ENCODE measurements at regions not wholly inside any gene's neighbourhood (a gene's known extent, or its start where the extent isn't known, plus 50 kb on each side); places are given as distances from the start of the nearest gene placed in this dataset.
A peak's percentile ranks its signal among the peaks of the same experiment; 100 is the strongest.
"Not testable (repeated sequence)": the region's sequence is repeated elsewhere in the genome, so short reads cannot be mapped to it uniquely, and the experiment has no call there.

GRCh38 chr9:129549684-129550083 lies 71.2 kb downstream of the C9orf50 start:
- intact Hi-C loops (cut with DNase I): no loop called here
- no peak overlapping the region for H3K4me3 ChIP-seq
- ATAC-seq (peak; percentile 29), DNase-seq (peak in 1 of 4 donors; percentile 24)
- no peaks in the 10 kb centered on the region for H3K9me3 ChIP-seq
- peak in 1 of 3 donors; percentile 5 for TF ChIP-seq POLR2A (IDR thresholded peaks at IDR 0.05)
- no peak for TF ChIP-seq CTCF (IDR thresholded peaks at IDR 0.05)
- no peaks in the 10 kb centered on the region for H3K27me3 ChIP-seq
- 29 to 39% methylated on average over 14 to 26 of the region's 30 CpGs for WGBS, 2 donors
- H3K27ac ChIP-seq: peak overlapping the region in 3 of 4 donors; percentile 4 to 59 (median 44)
- no peaks in the 10 kb centered on the region for H3K36me3 ChIP-seq (replicated peaks in 1 of 2; ENCODE audit: insufficient read depth in 1 of 2, low read depth in 2 of 2)
- H3K4me1 ChIP-seq: peaks cover 14% of the 10 kb centered on the region

GRCh38 chr9:129549139-129549538 lies 71.8 kb downstream of the C9orf50 start:
- peak overlapping the region in 2 of 4 donors; percentile 44 to 59 for H3K27ac ChIP-seq
- no peak overlapping the region for H3K4me3 ChIP-seq
- no peaks in the 10 kb centered on the region for H3K27me3 ChIP-seq
- 76 to 78% methylated on average over 3 to 7 of the region's 7 CpGs for WGBS, 2 donors
- TF ChIP-seq CTCF (IDR thresholded peaks at IDR 0.05) (no peak), POLR2A (IDR thresholded peaks at IDR 0.05) (no peak)
- H3K4me1 ChIP-seq: peaks cover 14% of the 10 kb centered on the region
- H3K9me3 ChIP-seq: no peaks in the 10 kb centered on the region
- intact Hi-C loops (cut with DNase I): no loop called here
- DNase-seq (no peak), ATAC-seq (no peak)
- H3K36me3 ChIP-seq (replicated peaks in 1 of 2; ENCODE audit: insufficient read depth in 1 of 2, low read depth in 2 of 2): no peaks in the 10 kb centered on the region

GRCh38 chr9:129548571-129549135 lies 72.2 kb downstream of the C9orf50 start:
- TF ChIP-seq CTCF (IDR thresholded peaks at IDR 0.05): no peak
- no peak for TF ChIP-seq POLR2A (IDR thresholded peaks at IDR 0.05)
- intact Hi-C loops (cut with DNase I): no loop called here
- ATAC-seq: no peak
- no peaks in the 10 kb centered on the region for H3K27me3 ChIP-seq
- 69 to 94% methylated on average over 5 to 11 of the region's 11 CpGs for WGBS, 2 donors
- no peaks in the 10 kb centered on the region for H3K36me3 ChIP-seq (replicated peaks in 1 of 2; ENCODE audit: insufficient read depth in 1 of 2, low read depth in 2 of 2)
- H3K4me1 ChIP-seq: peaks cover 14% of the 10 kb centered on the region
- DNase-seq: peak in 1 of 4 donors; percentile 25
- peak overlapping the region in 1 of 4 donors; percentile 0 for H3K27ac ChIP-seq
- no peaks in the 10 kb centered on the region for H3K9me3 ChIP-seq
- no peak overlapping the region for H3K4me3 ChIP-seq

GRCh38 chr9:129547869-129548570 lies 72.9 kb downstream of the C9orf50 start:
- intact Hi-C loops (cut with DNase I): no loop called here
- Histone ChIP-seq H3K4me1 (peaks cover 14% of the 10 kb centered on the region), H3K27ac (no peak overlapping the region), H3K27me3 (no peaks in the 10 kb centered on the region), H3K4me3 (no peak overlapping the region), H3K9me3 (no peaks in the 10 kb centered on the region), H3K36me3 (replicated peaks in 1 of 2; ENCODE audit: insufficient read depth in 1 of 2, low read depth in 2 of 2) (no peaks in the 10 kb centered on the region)
- ATAC-seq: no peak
- DNase-seq: no peak
- 72 to 89% methylated on average over 4 to 9 of the region's 9 CpGs for WGBS, 2 donors
- TF ChIP-seq POLR2A (IDR thresholded peaks at IDR 0.05): no peak
- TF ChIP-seq CTCF (IDR thresholded peaks at IDR 0.05): no peak

- no peak overlapping the region for H3K27ac ChIP-seq
- H3K4me3 ChIP-seq: no peak overlapping the region
- peaks cover 14% of the 10 kb centered on the region for H3K4me1 ChIP-seq
- no peak for TF ChIP-seq CTCF (IDR thresholded peaks at IDR 0.05)
- TF ChIP-seq POLR2A (IDR thresholded peaks at IDR 0.05): no peak
- no peaks in the 10 kb centered on the region for H3K36me3 ChIP-seq (replicated peaks in 1 of 2; ENCODE audit: insufficient read depth in 1 of 2, low read depth in 2 of 2)
- no peaks in the 10 kb centered on the region for H3K27me3 ChIP-seq
- WGBS, 2 donors: 69 to 82% methylated on average over 4 of the region's 4 CpGs
- ATAC-seq (no peak), DNase-seq (no peak)
- intact Hi-C loops (cut with DNase I): no loop called here
- no peaks in the 10 kb centered on the region for H3K9me3 ChIP-seq
Observed at GRCh38 chr9:129547063-129547462, 73.8 kb downstream of the C9orf50 start.

- H3K27ac ChIP-seq; H3K27me3 ChIP-seq; DNase-seq; intact Hi-C loops (cut with DNase I); H3K4me3 ChIP-seq; H3K36me3 ChIP-seq (replicated peaks in 1 of 2; ENCODE audit: insufficient read depth in 1 of 2, low read depth in 2 of 2); H3K9me3 ChIP-seq; ATAC-seq: not testable (repeated sequence)
- peaks cover 14% of the 10 kb centered on the region for H3K4me1 ChIP-seq
- 79 to 85% methylated on average over 8 of the region's 8 CpGs for WGBS, 2 donors
Observed at GRCh38 chr9:129545876-129546275, 75.0 kb downstream of the C9orf50 start.

Data from body of pancreas (tissue), 4 donors.